ENCODE measurements at regions not wholly inside any gene's neighbourhood (a gene's known extent, or its start where the extent isn't known, plus 50 kb on each side); places are given as distances from the start of the nearest gene placed in this dataset.

- Histone ChIP-seq H2AFZ (no peak overlapping the region), H4K20me1 (replicated peaks; ENCODE audit: insufficient read depth) (no peaks in the 10 kb centered on the region), H3K27ac (ENCODE audit: low read depth) (no peak overlapping the region), H3K79me2 (replicated peaks; ENCODE audit: insufficient read depth) (no peaks in the 10 kb centered on the region), H3F3A (replicated peaks; ENCODE audit: low read depth) (no peaks in the 10 kb centered on the region), H3K4me3 (no peak overlapping the region), H3K4me2 (no peak overlapping the region), H3K36me3 (ENCODE audit: insufficient read depth) (no peaks in the 10 kb centered on the region), H3K27me3 (ENCODE audit: insufficient read depth) (no peaks in the 10 kb centered on the region), H3K9me2 (ENCODE audit: insufficient read depth) (no peaks in the 10 kb centered on the region), H3K4me1 (ENCODE audit: insufficient read depth) (peaks cover 5% of the 10 kb centered on the region)
- H3K27me3 Mint-ChIP-seq (ENCODE audit: insufficient read depth, low read depth, poor library complexity): no peaks in the 10 kb centered on the region
- no peaks in the 10 kb centered on the region for H3K36me3 Mint-ChIP-seq (ENCODE audit: low read depth)
- DNase-seq (ENCODE audit: low spot score): no peak
- H3K4me1 Mint-ChIP-seq: peaks cover 4% of the 10 kb centered on the region
- no peak overlapping the region for H3K4me3 Mint-ChIP-seq
- no peaks in the 10 kb centered on the region for H3K9me3 Mint-ChIP-seq
- no peak for ATAC-seq
- no peak overlapping the region for H3K27ac Mint-ChIP-seq
- no peak for TF ChIP-seq ZNF114 (CRISPR knock-in tag; IDR thresholded peaks at IDR 0.05)
These were observed 541.5 kb upstream of the ANO3 start for GRCh38 chr11:25790396-25790795.

DNA sequence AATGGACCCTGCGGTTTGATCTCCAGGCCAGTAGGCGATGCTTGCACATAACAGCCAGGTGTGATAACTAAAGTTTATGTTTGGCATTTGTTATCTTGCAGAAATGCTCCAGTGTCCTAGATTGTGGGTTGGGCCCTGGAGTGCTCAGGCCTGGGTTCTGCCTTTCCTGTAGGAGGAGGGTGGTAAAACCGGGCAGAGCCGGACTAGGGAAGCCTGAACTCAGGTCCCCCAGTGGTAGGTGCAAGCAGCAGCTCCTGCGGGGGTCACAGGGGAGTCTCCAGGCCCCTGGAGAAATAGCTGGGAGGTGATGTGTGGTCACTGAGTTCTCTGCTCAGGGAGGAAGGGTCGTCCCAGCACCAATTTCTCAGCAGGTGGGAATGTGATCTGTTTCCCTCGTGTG, 538.3 kb upstream of the ANO3 start:
- H3K4me1 ChIP-seq (ENCODE audit: insufficient read depth): peaks cover 5% of the 10 kb centered on the region
- H2AFZ ChIP-seq: peak overlapping the region; percentile 91
- H3K4me1 Mint-ChIP-seq: peaks cover 4% of the 10 kb centered on the region
- no peaks in the 10 kb centered on the region for H4K20me1 ChIP-seq (replicated peaks; ENCODE audit: insufficient read depth)
- H3K9me2 ChIP-seq (ENCODE audit: insufficient read depth): no peaks in the 10 kb centered on the region
- no peaks in the 10 kb centered on the region for H3K36me3 Mint-ChIP-seq (ENCODE audit: low read depth)
- ATAC-seq (peak; percentile 64), DNase-seq (ENCODE audit: low spot score) (peak; percentile 6)
- no peaks in the 10 kb centered on the region for H3K36me3 ChIP-seq (ENCODE audit: insufficient read depth)
- H3K27ac Mint-ChIP-seq: no peak overlapping the region
- no peak overlapping the region for H3K4me3 ChIP-seq
- H3K4me2 ChIP-seq: no peak overlapping the region
- H3K4me3 Mint-ChIP-seq: no peak overlapping the region
- no peak overlapping the region for H3K27ac ChIP-seq (ENCODE audit: low read depth)
- H3K27me3 Mint-ChIP-seq (ENCODE audit: insufficient read depth, low read depth, poor library complexity): no peaks in the 10 kb centered on the region
- no peaks in the 10 kb centered on the region for H3K9me3 Mint-ChIP-seq
- H3K27me3 ChIP-seq (ENCODE audit: insufficient read depth): no peaks in the 10 kb centered on the region
- no peaks in the 10 kb centered on the region for H3F3A ChIP-seq (replicated peaks; ENCODE audit: low read depth)
- no peaks in the 10 kb centered on the region for H3K79me2 ChIP-seq (replicated peaks; ENCODE audit: insufficient read depth)
- TF ChIP-seq CREB1 (CRISPR knock-in tag; IDR thresholded peaks at IDR 0.05; ENCODE audit: low read depth) (no peak), EZH2phosphoT487 (IDR thresholded peaks at IDR 0.05; ENCODE audit: unreplicated experiment) (no peak), ZNF114 (CRISPR knock-in tag; IDR thresholded peaks at IDR 0.05) (no peak), EZH2 (IDR thresholded peaks at IDR 0.05; ENCODE audit: low read depth, unreplicated experiment) (no peak), ZNF331 (CRISPR knock-in tag; IDR thresholded peaks at IDR 0.05; ENCODE audit: low read depth) (no peak), NANOG (IDR thresholded peaks at IDR 0.05; ENCODE audit: borderline replicate concordance) (no peak), JUNB (IDR thresholded peaks at IDR 0.05; ENCODE audit: unreplicated experiment) (no peak), POLR2AphosphoS5 (IDR thresholded peaks at IDR 0.05; ENCODE audit: low read depth) (no peak), STAT1 (IDR thresholded peaks at IDR 0.05; ENCODE audit: unreplicated experiment) (no peak), ZNF462 (CRISPR knock-in tag; IDR thresholded peaks at IDR 0.05) (no peak)
- TF ChIP-seq, protein P1, sequence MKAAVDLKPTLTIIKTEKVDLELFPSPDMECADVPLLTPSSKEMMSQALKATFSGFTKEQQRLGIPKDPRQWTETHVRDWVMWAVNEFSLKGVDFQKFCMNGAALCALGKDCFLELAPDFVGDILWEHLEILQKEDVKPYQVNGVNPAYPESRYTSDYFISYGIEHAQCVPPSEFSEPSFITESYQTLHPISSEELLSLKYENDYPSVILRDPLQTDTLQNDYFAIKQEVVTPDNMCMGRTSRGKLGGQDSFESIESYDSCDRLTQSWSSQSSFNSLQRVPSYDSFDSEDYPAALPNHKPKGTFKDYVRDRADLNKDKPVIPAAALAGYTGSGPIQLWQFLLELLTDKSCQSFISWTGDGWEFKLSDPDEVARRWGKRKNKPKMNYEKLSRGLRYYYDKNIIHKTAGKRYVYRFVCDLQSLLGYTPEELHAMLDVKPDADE (IDR thresholded peaks at IDR 0.05): no peak
- TF ChIP-seq, protein P2, sequence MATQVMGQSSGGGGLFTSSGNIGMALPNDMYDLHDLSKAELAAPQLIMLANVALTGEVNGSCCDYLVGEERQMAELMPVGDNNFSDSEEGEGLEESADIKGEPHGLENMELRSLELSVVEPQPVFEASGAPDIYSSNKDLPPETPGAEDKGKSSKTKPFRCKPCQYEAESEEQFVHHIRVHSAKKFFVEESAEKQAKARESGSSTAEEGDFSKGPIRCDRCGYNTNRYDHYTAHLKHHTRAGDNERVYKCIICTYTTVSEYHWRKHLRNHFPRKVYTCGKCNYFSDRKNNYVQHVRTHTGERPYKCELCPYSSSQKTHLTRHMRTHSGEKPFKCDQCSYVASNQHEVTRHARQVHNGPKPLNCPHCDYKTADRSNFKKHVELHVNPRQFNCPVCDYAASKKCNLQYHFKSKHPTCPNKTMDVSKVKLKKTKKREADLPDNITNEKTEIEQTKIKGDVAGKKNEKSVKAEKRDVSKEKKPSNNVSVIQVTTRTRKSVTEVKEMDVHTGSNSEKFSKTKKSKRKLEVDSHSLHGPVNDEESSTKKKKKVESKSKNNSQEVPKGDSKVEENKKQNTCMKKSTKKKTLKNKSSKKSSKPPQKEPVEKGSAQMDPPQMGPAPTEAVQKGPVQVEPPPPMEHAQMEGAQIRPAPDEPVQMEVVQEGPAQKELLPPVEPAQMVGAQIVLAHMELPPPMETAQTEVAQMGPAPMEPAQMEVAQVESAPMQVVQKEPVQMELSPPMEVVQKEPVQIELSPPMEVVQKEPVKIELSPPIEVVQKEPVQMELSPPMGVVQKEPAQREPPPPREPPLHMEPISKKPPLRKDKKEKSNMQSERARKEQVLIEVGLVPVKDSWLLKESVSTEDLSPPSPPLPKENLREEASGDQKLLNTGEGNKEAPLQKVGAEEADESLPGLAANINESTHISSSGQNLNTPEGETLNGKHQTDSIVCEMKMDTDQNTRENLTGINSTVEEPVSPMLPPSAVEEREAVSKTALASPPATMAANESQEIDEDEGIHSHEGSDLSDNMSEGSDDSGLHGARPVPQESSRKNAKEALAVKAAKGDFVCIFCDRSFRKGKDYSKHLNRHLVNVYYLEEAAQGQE (IDR thresholded peaks at IDR 0.05; ENCODE audit: unreplicated experiment): no peak

Data from GM23338 (cell line).